Fibroblast of gingiva (primary cell): ENCODE measurements at regions not wholly inside any gene's neighbourhood (a gene's known extent, or its start where the extent isn't known, plus 50 kb on each side); places are given as distances from the start of the nearest gene placed in this dataset.
"Not testable (repeated sequence)": the region's sequence is repeated elsewhere in the genome, so short reads cannot be mapped to it uniquely, and the experiment has no call there.

Source experiments
- DNase-seq: peaks from one replicate; pipeline ENCODE4 v3.0.0-alpha.2; 2011; ENCODE audit warnings: low read depth

DNA sequence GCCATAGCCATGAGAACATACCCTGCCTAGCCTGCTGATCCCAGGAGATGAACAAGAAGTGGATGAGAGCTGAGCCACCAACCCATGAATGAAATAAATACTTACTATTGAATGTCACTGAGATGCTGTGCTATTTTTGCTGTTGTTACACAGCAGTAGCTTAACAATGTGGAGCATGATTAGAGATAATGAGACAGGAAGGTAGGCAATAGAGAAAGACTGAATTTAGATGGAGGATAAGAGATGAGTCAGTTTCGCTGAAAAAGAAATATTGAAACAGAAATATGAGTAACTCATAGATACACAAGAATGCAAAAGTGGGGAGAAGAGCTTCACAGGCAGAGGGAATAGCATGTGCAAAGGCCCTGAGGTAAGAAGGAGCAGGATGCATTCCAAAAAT lies 94.9 kb upstream of the TOP1 start:
- no peak for DNase-seq

DNA sequence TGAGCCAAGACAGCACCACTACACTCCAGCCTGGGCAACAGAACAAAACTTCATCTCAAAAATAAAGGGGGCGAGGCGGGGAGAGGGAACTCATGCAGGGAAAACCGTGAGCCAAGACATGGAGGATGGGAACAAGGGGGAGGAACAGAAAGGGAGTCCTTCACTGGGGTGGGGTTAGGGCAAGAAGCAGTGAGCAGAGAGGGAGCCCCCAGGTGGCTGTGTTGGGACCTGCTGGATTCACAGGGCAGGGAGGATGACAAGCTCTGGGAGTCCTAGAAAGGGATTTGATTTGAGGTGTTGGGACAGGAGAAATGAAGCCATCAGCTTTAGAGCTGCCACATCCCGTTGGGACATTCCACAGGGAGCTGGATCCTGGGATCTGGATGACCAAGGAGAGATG lies 90.6 kb upstream of the TOP1 start:
- DNase-seq = no peak

DNA sequence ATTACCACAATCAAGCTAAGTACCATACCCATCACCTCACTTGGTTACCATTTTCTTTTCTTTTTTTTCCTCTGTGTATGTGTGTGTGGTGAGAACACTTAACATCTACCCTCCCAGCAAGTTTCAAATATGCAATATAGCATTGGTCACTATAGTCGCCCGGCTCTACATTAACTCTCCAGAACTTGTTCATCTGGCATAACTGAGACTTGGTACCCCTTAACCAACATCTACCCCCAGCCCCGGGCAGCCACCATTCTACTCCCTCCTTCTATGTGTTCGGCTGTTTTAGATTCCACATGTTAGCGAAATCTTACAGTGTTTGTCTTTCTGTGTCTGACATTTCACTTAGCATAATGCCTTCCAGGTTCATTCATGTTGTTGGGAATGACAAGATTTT lies 89.0 kb upstream of the TOP1 start:
- DNase-seq = no peak

DNA sequence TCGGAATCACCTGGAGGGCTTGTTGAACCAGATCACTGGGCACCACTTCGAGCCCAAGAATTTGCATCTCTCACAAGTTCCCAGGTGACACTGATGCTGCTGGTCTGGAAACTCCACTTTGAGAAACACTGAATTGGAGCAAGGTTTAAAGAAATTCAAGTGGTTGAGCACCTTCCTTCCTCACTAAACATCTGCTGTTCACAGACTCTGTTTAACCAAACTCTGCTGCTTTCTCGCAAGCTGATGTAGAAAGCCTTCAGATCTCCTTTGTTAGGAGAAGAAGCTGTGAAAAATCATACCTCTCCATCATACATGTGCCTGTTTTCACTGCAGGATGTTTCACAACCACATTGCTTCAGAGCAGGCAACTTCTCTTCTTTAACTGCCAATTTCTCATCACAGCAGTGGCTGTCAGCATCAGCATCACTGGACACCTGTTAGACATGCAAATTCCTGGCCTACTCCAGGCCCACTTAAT lies 87.5 kb upstream of the TOP1 start:
- no peak for DNase-seq

DNA sequence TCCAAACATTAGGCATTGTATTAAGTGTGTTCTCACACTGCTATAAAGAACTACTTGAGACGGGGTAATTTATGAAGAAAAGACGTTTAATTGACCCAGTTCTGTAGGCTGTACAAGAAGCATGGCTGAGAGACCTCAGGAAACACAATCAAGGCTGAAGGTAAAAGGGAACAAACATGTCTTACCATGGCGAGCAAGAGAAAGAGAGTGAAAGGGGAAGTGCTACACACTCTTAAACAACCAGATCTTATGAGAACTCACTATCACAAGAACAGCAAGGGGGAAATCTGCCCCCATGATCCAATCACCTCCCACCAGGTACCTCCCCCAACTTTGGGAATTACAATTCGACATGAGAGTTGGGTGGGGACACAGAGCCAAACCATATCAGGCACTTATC lies 86.6 kb upstream of the TOP1 start:
- no peak for DNase-seq

DNA sequence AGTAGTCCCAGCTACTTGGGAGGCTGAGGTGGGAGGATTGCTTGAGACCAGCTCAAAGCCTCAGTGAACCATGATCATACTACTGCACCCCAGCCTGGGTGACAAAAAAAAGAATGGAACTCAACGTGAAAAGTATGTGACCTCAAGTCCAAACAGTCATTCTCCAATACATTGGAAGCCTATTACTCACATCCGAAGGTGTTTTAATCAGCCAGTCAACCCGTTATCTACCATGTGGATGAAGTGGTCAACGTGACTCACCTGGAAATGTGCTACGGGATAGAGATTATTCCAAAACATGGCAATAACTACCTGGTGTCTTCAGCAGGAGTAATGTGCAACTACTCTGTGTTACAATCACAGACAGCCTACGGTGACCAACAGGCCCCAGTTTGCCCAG lies 85.8 kb upstream of the TOP1 start:
- DNase-seq = no peak

DNA sequence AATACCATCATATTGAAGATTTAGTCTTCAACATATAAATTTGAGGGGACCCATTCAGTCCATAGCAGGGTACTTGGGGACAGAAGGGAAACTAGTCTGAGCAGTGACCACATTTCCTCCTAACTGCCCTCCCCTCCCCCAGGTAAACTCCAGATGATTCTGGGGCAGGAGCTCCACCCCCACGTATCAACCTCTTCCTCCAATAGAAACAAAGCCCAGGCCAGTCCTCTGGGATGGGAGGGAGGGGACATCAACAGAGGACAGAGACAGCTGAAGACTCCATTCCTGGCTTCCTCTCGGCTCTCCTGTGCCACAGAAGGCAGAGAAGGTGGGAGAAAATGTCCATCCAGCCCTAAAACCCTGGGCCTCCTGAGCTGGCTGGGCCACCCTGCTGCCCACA lies 85.0 kb upstream of the TOP1 start:
- no peak for DNase-seq

DNA sequence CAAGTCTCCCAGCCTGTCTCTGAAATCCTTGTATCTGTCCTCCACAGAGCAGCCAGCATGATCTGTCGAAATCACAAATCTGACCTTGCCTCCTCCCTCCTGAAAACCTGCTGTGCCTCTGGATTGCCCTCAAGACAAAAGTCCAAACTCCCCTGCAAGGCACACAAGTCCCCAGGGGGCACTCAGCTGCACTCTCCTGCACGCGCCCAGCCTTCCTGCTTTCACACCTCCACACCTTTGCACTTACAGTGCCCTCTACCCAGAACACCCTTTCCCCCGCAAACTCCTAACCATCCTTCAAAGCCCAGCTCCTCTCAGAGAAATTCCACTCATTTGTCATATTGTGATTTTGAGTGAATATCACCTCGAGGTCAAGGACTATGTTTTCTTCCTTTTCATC lies 83.4 kb upstream of the TOP1 start:
- no peak for DNase-seq

DNA sequence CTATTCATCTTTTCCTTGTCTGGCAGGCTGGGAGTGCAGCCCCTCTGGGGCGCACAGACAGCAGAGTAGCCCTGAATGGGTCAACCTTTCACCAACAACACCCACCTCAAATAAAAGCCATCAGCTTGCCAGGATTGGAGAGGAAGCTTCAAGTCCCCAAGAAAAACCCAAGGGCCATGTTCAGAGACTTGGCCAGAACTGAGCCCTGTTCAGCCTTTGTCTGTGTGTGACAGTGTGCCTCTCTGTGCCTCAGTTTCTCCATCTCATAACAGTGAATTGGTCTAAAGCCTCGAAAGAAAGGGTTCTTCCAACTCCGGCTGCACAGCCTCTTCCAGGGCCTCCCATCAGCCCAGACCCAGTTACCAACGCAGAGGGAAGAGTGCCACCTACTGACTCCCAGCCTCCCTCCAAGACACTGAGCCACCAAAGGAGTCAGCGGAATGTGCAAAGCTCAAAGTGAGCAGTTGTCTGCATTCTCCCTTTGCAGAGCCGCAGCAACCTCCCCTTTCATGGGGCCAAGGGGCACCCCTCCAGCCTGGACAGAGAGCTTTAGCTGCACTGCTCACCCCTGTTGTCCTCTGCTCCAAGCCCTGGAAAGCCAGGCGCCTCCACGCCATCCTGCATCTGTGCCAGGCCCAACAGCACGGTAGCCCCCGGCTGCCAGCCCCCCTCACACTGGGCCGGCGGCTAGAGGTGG lies 82.7 kb upstream of the TOP1 start:
- peak; percentile 71 for DNase-seq

DNA sequence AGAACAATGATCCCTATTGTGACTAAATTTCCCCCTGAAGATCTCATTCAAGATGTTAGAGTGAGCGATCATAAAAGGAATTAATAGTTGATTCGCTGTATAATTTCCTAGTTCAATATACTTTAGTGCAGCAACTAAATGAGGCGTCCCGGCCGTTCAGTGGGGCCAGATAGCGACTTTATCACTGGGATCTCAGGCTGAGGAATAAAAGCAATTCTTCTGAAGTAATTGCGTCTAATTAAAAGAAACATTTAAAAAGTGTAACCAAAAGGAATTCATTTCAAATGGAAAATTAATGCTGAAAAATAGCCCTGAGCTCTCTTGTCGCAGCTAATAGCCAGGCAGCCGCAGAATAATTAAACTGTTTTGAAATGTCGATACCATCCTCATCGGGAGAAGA lies 82.2 kb upstream of the TOP1 start:
- DNase-seq = no peak

DNA sequence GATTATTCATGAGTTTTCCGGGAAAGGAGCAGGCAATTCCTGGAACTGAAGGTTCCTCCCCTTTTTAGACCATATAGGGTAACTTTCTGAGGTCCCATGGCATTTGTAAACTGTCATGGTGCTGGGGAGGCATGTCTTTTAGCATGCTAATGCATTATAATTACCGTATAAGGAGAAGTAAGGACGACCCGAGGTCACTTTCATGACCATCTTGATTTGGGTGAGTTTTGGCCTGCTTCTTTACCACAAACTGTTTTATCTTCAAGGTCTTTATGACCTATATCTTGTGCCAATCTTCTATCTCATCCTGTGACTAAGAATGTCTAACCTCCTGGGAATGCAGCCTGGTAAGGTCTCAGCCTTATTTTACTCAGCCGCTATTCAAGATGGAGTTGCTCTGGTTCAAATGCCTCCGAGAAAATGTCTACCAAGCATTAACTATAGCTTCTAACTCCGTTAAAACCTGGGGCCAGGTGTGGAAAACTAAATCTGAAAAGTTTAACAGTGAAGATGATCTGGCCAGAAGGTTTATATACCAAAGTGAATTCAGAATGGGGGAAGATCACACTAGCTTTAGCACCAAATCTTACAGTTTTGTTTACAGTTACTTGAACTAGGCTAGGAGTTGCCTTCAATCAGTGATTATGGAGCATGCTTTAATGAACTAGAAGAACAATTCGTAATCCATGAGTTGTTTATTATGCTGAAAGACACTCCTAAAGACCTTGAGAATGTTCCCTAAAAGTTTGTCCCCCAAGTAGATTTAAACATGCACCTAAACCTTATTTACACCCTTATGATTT lies 80.0 kb upstream of the TOP1 start:
- DNase-seq = no peak

DNA sequence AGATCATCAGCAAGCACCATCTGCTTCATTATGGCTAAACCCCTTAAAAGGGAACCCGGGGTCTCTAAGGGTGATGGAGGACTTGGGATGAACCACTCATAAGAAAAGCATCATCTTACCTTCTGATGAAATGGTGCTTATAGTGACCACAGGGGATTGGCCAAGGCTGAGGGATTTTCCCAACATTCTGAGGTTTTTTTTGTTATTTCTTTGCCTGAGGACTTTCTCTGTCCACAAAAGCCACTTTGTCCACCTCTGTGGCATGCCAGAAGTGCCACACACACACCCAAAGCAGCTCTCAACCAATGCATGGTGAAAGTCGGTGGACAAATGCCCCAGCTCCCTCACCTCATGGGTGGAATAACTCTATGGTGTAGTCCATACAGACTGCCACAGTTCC lies 79.3 kb upstream of the TOP1 start:
- DNase-seq = no peak

DNA sequence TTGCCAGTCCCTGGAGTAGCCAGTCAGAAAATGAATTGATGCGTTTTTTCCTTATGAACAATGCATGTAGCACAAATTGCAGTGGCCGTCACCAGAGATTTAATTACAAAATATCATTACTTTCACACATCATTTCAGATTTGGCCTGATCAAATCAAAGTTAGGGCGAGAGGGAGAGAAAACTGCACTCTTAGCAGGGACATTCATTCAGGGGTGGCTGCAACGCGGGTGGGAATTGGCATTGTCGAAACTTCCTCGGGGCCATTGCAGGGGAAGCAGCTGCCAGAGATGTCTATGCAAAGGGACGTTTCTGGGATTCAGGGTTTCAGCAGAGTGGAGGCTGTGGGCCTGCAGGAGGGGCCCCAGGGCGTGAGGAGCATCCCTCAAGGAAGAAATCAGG lies 76.5 kb upstream of the TOP1 start:
- DNase-seq = no peak

DNA sequence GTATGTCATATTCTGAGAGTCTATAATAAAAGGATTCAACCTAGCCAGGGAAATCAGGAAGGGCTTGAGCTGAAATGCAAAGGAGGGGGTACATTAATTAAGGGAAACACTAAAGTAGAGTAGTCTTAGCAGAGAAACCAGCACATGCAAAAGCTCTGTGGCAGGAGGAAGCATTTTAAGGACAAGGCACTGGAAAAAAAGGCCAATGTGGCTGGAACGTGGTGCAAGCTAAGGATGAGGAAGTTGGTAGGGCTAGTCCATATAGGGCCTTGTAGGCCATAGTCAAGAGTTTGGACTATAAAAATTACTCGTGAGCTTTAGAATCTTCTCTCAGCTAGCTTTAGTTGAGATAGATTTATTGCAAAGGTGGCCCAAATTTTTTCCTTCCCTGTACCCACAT lies 75.2 kb upstream of the TOP1 start:
- DNase-seq = no peak

DNA sequence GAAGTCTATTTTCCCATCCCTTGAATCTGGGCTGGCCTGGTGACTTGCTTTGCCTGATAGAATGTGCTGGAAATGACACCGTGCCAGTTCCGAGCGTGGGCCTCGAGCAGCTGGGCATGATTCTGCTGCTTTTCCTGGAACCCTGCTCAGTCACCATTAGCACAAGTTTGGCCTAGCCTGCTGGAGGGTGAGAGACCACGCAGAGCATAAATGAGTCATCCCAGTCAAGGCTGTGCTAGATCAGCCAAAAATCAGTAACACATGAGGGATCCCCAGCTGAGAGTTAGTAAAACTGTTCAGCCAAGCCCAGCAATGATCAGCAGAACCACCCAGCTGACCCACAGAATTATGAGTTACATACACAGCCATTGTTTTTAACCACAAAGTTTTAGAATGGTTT lies 74.8 kb upstream of the TOP1 start:
- DNase-seq = peak; percentile 84

DNA sequence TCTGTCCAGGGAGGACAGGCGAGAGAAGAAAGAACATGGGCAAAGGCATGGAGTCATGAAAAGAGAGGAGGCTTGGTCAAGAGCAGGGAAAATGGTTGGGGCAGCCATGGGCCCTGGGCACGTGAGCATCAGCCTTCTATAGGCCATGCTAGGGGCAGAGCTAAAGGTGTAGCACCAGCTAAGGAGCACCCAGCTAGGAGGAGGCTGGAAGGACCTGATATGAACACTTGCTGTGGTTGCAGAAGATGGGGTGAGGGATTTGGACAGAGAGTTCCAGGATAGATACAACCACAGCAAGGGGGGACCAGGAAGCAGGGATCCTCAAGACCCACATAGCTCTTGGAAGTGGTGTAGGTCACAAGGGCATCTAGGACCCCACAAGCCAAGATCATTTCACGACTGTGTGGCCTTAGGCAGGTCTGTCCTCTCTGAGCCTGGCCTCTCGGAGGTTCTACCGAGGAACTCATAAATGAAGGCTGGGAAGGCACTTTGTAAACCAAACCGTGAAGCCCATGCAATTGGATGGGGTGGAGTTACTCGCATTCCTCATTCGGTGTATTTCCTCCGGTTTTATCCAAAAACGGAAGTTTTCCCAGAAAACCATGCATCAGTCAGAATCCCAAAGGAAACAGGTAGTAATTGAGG lies 74.0 kb upstream of the TOP1 start:
- no peak for DNase-seq

DNA sequence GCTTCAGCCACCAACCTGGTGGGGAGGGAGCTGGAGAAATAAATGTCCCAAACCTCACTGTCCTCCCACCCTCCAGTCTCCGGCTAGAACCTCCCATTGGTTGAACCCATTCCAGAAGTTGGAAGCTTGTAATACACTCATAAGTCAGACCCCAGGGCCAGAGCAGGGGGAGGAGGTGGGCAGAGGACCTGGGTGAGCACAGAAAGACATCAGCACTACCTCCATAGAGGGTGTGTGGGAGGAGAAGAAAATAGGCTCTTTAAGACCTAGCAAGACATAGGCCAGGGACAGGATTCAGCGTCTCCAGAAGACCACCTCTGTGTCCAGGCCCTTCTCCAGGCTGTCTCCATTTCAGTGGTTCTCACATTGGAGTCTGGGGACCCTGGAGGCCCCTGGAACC lies 73.3 kb upstream of the TOP1 start:
- no peak for DNase-seq

DNA sequence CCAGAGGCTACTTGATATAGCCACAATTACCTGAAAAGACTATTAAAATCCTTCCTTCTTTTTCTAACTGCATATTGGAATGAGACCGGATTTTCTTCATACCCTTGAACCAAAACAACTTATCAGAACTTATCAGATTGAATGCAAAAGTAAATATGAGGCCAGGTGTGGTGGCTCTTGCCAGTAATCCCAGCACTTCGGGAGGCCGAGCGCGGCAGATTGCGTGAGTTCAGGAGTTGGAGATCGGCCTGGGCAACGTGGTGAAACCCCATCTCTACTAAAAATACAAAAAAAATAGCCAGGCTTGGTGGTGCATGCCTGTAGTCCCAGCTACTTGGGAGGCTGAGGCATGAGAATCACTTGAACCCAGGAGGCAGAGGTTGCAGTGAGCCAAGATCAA lies 72.8 kb upstream of the TOP1 start:
- not testable (repeated sequence) for DNase-seq

DNA sequence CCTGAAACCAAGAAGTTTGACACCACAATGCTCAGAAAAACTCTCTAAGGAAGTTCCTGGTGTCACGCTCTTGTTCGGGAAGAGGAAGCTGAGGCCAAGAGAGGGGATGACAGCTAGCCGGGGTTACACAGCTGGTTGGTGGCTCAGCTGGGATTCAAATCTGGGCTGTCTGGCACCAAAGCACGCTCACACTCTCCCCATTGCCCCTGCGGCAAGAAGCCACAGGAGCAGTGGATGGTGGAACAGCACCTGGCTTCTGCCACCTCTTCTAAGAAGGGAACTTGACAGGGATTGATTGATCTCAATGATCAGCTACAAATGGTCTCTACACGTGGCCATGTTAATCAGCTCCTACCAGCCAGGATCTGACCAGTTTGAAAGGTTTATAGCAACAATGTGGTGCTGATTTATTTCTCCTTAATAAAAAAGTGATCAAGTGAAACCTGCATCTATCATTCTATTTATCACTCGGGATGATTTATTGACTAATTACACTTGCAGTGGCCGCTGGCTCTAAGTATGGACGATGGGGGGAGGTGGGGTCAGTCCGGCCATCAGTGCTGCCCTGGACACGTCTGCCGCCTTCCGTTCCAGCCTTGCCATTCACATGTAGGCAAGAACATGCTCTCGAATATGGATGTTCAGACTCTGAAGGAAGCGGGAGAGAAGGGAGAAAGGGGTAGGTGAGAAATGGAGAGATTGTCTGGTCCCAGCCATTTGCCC lies 71.9 kb upstream of the TOP1 start:
- DNase-seq = no peak

DNA sequence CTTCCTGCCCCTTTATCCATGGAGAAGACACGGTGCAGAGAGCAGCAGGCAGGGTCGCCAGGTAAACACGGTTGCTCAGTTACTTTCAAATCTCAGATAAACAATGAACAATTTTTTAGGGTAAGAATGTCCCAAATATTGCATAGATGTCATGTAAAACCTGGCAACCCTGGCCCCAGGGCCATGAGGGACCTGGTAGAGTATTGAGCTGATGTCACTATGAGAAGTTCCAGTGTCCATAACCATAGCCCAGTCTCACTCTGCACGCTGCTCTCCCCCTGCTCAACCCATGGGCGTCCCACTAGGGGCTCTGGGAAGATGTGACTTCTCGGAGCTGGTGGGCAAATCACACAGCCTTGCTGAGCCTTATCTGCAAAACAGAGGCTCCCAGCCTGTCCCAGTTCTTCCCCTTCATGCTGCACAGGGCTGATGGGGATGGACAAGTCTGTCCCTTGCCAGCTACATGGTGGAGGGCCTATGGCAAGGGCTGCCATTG lies 71.3 kb upstream of the TOP1 start:
- DNase-seq = no peak

DNA sequence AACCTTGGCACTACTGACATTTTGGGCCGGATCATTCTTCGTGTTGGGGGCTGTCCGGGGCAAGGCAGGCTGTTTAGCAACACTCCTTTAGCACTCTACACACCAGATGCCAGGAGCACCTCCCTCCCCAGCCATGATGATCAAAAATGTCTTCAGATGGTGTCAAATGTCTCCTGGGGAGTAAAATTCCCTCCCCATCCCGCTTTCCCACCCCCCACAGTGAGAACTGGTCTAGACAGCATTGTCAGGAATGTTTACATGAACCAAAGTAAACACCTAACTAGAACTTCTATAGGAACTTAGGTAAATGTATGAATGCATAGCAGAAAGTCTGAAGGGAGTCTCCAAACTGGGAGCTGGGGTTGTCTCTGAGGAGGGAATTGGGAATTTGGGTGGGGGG lies 70.0 kb upstream of the TOP1 start:
- no peak for DNase-seq

DNA sequence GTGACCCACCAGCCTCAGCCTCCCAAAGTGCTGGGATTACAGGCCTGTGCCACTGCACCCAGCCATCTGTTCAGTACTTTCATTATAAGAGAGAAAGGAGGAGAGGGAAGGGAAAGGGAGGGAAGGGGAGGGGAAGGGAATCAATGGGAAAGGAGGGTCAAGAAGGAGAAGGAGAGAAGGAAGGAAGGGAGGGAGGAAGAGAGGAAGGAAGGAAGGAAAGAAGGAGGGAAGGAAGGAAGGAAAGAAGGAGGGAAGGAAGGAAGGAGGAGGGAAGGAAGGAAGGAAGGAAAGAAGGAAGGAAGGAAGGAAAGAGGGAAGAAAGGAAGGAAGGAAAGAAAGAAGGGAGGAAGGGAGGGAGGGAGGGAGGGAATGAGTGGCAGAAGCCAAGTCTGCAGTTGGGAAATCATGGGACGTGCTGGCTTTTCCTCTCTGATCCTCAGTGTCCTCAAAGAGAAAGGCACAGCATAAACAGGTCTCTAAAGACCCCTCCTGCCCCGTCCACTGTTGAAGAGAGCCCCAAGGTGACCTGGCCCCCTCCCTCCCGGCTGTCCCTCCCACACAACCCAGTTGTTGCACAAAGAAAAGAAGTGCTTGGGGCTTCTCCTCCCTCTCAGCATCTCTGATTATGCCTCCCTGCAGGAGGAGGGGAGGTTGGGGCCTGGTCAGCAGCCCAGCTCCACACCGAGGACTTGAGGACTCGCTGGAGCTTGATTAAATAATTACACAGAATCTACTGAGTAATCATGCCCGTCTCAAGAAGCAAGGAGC lies 69.1 kb upstream of the TOP1 start:
- DNase-seq = no peak
